ENCODE measurements at regions not wholly inside any gene's neighbourhood (a gene's known extent, or its start where the extent isn't known, plus 50 kb on each side); places are given as distances from the start of the nearest gene placed in this dataset.
A peak's percentile ranks its signal among the peaks of the same experiment; 100 is the strongest.
"Not testable (repeated sequence)": the region's sequence is repeated elsewhere in the genome, so short reads cannot be mapped to it uniquely, and the experiment has no call there.

DNA sequence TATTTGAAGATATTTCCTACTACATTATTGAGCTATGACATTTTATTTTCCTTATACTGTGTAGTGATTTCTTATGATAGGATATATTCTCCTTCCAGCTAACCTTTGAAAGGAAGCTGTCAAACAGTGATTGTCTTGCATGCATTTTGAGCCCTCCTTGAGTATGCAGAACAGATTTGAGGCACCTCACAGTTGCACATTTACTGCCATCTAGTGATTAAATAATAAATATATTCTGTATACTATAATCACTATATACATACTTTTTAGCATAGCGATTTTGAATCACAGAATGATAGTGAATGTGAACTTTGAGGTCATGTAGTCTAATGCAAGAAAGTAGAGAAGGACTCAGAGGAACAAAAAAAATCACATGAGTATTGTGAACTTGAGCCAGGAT is 268.4 kb upstream of the CDH19 start:
- peak; percentile 9 for DNase-seq (ENCODE audit: low spot score)

DNA sequence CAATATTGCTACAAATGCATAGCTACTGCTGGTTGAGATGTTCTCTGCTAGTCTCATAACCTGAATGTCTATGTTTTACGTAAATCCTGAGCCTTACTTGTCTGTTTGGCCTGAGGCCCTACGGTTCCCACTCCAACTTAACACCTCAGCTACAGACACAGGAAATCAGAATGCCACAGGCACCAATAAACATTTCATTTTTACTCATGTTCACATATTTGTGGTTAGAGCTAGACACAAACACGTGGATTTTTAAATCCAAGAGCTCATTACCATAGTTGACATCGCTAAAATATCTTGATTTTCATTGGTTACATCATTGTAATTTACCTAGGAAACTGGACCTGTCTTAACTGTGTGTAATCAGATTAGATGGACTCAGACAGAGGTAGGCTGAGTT is 263.8 kb upstream of the CDH19 start:
- no peak for DNase-seq (ENCODE audit: low spot score)

DNA sequence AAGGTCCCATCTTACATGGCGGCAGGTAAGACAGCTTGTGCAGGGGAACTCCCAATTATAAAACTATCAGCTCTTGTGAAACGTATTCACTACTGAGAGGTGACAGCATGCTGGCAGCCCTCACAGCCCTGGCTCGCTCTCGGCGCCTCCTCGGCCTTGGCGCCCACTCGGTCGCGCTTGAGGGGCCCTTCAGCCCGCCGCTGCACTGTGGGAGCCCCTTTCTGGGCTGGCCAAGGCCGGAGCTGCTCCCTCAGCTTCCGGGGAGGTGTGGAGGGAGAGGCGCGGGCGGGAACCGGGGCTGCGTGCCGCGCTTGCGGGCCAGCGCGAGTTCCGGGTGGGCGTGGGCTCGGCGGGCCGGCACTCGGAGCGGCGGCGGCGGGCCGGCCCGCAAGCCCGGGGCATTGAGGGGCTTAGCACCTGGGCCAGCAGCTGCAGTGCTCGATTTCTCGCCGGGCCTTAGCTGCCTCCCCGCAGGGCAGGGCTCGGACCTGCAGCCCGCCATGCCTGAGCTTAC is 262.6 kb upstream of the CDH19 start:
- DNase-seq (ENCODE audit: low spot score): not testable (repeated sequence)

DNA sequence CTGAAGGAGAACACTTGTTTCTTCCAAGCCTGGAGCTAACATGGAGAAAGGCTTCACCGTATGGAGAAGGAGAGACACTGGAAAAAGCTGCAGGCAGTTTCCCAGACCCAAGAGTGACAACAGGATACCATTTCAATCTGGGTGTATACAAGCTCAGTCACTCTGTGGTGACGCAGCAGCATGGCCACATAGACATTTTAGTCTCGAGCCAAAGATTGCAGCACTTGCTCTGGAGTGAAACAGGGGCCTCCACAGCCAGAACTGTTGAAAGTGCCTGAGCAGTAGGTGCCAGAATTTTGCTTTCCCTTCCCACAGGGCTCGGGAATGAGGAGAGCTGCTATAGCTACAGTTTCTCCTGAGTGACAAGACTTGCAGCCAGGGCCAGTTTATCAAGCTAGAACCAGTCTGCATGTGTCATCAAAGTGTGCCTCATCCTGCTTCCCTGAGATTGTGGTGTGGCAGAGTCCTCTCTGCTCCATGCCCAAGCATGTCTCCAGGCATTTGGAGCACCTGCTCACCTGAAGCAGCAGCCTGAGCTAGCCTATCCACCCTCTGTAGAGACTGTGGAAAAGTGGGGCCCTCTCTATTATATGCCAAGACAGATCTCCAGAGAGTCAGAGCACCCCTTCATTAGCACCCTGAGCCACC is 234.6 kb upstream of the CDH19 start:
- no peak for DNase-seq (ENCODE audit: low spot score)

DNA sequence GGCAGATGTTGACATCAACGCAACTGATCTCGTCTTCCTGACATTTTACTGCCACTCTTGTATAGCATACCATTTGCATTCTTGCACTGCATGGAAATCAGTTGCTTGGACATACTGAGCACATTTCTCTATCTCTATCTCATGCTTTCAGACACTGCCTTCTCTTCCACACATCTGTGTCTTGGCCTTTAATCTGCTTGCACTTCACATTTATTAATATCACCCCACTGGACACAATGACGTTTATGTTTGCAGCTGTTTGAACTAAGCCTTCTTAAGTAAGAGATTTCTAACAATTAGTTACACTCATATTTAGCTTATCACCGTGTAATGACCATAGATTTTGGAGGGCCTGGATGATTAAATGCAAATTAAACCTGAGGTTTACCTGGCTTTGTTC is 229.8 kb upstream of the CDH19 start:
- no peak for DNase-seq (ENCODE audit: low spot score)

DNA sequence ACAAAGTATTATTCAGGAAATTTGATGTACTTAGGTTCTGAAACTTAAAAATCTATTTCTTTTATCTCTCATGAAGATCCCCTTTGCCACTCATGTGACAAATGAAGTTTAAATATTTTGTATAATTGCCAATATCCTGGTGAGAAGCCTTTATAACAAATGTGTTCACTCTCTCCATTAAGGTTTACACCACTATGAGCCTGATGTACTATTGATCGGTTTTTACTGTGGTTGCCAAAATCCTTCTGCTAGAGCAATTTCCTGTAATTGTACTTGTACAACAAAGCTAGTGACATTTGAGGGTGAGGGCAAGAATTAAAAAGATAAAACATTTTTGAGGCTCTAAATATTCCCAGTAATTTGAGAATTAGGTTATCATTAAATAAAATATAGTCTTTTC is 222.3 kb upstream of the CDH19 start:
- DNase-seq (ENCODE audit: low spot score): no peak

DNA sequence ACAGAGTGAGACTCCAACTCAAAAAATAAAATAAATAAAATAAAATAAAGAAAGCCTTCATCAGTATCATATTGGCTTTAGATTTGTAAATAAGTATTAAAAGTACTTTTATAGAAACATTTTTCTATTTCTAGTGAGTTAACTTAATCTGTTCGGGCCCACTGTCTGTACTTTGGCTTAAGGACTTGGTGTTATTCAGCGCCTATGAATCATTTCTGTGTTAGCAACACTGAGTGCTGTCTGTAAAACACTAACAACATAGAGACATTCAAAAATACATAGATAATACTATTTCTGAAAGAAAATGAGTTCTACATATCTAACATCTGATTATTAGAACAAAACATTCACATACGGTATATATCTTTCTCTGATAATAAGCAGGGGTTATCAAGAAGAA is 221.5 kb upstream of the CDH19 start:
- DNase-seq (ENCODE audit: low spot score): no peak

DNA sequence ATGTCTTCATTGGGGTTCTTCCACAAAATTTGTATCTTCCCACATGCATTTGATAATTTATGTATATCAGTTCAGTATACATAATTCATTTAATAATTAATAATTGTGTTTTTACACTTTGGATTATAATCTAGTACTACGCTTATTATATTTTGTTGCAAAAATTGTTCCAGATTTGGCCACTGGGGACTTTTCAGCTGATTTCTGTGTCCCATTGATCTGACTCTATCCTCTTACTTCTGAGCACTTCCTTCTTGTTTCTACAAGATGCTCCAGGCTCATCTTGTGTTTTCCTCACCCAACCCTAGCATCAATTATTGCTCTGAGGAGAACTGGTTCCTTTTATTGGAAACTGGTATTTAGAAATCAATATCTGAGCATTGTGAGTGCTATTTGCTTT is 215.3 kb upstream of the CDH19 start:
- no peak for DNase-seq (ENCODE audit: low spot score)

DNA sequence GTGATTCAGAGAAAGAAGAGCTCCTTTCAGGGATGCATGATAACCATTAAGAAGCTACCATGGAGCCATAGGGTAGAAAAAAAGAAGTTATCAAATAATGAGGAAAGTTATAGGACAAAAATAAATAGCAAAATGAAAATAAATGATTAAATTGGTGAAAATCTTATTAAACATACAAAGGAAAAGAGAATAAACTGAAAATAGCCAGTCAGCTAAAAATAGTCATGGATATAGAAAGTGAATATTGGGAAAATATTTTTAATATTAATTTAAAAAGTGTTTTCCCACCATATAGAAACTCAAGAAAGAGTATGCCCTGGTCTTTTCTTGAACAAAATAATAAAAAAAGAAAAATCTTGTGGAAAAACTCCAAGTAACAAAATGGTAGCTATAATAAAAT is 209.2 kb upstream of the CDH19 start:
- no peak for DNase-seq (ENCODE audit: low spot score)

DNA sequence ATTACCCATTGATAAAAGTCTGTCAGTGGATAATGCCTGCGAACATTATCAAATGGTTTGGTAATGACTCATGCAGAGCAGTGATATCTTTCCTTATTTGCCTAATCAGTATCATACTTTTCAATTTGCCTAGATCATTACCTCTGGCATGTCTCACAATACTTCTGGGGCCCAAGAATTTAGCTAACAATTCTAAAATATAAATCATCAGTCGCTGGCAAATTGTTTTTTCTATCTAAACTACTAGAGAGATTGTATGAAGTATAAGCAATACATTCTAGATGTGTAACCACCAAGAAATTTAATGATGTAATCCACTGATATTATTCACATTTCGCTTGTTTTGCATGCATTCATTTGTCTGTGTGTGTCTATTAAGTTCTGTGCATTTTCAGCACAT is 191.2 kb upstream of the CDH19 start:
- no peak for DNase-seq (ENCODE audit: low spot score)

DNA sequence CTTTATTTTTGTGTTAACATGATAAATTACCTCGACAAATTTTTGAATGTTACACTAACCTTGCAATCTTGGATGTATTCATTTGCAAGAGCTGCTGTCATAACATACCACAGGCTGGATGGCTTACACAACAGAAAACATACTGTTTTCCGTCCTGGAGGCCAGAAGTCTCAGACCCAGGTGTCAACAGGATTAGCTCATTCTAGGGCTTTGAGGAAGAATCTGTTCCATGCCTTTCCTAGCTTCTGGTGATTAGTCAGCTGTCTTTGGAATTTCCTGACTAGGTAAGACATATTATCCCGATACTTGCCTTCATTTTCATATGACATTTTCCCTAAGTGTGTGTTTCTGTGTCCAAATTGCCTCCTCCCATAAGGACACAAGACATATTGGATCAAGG is 188.6 kb upstream of the CDH19 start:
- DNase-seq (ENCODE audit: low spot score): no peak

DNA sequence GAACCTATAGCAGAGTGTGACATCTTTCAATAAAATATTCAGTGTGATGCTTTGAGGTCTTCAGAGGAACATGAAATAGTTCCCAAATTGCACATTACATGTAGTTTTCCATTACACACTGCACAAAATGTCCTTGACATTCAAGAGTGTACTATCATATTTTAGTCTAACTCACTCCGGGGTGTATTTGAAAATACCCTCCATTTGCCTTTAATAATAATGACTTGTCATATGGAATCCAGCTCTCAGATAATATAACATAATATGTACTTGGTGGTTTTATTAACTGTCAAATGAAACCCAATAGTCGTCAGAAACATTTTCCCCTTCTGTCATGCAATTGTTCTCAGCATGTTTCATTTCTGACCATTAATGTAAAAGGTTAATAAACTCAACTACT is 176.7 kb upstream of the CDH19 start:
- DNase-seq (ENCODE audit: low spot score): no peak

DNA sequence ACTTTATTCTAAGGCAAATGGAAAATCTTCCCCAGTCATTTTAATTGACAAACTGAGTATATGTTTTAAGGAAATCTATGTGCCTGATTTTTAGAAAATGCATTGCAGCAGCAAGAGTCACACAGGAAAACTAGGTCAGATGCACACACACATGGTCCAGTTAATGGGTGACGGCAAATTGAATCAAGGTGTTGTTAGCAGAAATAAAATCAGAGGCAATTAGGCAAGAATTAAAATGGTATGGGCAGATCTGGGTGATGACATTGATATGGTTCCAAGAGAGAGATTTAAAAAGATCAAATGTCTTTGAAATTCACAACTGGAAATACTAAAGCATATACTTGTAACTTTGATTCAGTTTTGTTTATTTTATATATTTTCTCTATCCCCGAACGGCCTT is 174.2 kb upstream of the CDH19 start:
- DNase-seq (ENCODE audit: low spot score): no peak

DNA sequence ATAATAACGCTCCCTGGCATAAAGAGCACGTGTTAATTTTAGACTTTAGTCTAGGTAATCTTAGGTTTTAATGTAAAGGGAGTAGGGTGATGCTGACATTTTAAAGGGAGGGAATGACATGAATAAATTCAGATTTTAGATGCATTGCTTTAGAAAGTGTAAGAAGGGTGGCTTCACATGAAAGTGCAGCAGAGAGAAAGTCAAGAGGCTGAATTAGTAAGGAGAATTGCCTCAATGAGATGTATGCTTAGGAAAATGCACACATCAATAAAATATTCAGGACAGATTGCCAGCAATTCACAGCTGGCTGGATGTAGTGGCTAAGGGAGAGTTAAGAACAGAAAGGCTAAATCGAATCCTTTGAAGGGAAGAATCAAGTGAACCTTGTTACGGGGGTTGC is 165.5 kb upstream of the CDH19 start:
- DNase-seq (ENCODE audit: low spot score): no peak

DNA sequence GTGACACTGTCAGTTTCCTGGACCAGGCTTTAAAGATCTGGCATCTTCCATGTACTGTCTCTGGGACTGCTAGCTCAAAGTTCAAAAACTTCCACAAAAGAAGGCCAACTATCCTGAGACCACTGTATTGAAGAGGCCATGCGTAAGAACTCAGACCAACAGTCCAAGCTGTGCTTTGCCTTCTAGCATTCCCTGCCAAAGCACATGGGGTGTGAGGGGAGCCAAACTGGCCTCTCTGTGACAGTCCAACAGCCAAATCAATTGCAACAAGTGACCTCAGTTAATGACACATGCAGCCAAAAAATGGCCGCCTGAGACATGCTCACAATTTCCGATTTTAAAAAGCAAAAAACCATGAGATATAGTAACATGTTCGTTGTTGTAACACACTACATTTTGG is 160.3 kb upstream of the CDH19 start:
- DNase-seq (ENCODE audit: low spot score): no peak

DNA sequence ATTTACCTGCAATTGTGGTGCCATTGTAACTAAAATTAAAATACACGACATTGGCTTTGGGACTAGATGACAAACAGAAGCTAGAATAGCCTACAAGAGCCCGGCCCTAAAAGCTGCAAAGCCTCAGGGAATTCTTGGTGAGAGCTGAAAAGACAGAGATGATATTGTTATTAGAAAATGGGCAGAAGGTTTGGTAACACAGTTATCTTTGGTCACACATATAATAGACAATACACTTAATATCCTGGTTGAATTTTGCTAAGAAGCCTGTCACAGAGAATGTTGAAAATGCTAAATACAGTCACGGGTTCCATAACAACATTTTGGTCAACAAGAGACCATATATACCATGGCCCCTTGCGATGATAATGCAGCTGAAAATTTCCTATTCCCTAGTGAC is 157.3 kb upstream of the CDH19 start:
- DNase-seq (ENCODE audit: low spot score): no peak

DNA sequence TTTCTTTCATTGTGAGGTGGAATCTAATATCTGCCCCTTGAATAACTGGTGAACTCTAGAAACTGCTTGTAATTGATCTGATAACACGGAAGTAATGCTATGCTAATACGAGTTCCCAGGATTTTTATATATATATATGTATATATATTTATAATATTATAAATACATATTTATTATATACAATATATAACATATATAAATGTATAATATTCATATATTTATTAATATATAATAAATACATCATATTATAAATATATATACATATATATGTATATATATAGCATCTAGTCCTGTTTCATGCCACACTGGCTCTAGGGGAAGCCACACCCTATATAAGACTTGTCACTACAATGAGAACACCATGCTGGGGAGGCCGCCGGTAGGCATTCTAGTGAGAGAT is 156.7 kb upstream of the CDH19 start:
- no peak for DNase-seq (ENCODE audit: low spot score)

DNA sequence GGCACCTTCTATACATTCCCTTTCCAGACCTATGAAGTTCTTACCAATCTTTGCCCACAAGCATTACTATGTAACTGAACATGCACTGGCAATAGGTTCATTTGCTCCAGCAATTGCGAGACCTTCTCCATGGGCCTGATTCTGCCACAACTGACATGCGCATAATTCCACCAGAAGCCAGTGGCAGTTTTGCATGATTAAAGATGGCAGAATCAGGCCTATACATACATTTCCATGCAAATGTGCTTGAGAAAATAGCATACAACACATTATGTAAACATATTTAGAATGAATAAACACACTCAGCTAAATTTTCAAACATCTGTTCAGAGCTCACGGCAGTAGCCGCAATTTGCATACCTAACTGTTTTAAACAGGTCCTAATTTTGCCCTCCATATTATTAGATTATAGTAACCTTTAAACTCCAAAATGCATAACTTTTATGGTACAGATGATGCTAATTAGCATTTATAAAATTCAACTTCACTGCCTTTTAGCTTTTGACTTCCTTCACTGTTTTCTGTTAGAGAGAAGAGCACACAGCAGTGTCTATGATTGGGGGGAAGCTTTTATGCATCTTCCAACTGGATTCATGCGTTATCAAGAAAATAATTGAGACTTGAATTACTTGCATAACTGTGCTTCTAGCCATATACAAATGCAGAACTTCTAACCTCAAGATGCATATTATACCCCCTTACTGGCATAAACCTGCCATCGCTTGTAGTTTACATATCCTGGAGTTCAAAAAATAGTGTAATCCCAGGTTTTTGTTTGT is 155.3 kb upstream of the CDH19 start:
- DNase-seq (ENCODE audit: low spot score): no peak

DNA sequence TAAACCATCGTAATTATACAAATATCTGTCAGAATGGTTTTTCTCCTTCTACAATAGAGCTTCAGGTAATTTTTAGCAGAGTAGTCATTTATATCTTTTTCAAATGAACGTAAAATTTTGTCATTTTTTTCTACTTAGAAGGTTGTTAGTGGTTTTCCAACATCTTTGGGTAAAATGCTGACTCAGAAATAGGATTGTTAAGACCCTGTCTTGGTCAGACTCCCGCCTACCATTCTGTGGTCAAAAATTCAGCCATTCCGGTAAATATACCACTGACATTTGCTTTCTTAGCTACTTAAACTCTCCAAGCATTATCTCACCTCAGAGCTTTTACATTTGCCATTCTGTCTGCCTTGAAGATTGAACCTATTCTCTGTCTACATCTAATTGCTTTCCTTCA is 154.1 kb upstream of the CDH19 start:
- DNase-seq (ENCODE audit: low spot score): no peak

DNA sequence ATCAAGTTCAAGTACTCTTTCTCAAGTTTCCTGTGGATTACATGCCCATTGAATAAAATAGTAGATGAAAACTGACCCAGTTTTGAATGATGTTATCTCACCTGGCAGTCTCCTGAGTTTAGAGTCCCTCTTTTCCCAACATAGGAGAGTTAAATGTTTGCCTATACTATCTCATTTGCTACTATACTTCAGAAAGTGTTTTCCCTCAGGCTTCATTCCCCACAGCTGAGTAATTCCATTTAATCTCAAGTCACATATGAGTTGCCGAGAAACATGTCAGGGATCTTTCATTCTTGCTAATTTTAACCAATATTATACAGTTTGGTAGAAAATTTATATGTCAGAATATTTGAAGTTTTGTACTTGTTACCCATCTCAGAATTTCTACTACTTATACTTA is 150.4 kb upstream of the CDH19 start:
- DNase-seq (ENCODE audit: low spot score): no peak

DNA sequence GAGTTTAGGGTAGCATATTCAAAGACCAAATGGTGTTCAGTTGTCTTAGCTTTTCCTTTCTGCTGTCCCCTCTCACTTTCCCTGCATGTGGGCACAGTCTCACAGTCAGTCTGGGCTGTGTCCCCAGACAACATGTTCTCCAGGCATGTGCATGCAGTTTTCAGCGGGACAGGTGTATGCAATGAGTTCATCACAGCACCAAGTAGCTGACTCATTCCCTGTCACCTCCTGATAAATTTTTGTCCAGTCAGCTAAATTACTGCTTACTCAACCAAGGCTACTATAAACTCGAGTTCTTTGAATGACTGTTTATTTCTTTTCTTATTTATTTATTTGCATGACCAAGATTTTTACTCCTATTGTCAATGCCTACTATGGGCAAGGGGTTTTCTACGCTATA is 148.8 kb upstream of the CDH19 start:
- no peak for DNase-seq (ENCODE audit: low spot score)

DNA sequence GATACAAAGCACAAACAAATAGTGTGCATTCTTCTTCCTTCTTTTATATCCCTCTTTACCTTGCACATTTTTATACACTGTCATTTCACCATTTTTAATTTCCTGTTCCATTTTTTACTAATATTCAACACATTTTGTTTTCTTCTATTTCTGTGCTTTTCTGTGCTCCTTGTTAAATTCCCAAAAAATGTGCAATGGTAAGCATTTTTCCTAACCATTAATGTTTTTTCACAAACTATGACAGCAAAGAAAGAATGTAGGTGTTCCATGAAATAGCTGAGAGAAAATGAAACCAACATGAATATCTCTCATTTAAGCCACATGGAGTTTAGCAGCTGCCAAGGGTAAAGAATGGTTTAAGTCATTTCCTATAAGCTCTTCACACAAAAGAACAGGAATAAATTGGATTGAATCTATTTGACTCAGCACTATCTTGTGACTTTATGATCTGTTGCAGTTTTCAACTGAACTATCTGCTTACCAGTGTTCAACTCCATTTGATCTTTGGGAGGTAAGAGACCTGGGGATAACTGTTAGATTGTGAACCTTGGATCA is 145.7 kb upstream of the CDH19 start:
- no peak for DNase-seq (ENCODE audit: low spot score)

DNA sequence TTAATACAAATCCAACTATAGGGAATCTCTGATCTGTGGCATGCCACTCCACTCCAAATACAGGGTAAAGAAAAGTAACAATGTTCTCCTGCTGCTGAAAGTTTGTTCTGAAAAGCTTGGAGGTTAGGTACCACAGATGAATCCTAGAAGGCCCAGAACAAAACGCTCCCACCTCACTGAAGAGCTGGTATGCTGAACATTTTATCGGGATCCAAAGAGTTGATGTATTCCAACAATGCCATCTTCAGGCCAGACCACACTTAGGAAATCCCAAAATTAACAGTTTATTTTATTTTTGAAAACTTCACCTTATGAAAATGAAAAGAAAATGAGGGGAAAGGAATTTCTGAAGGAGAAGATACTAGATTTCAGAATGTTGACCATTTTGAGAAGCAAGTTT is 145.1 kb upstream of the CDH19 start:
- DNase-seq (ENCODE audit: low spot score): peak; percentile 63

DNA sequence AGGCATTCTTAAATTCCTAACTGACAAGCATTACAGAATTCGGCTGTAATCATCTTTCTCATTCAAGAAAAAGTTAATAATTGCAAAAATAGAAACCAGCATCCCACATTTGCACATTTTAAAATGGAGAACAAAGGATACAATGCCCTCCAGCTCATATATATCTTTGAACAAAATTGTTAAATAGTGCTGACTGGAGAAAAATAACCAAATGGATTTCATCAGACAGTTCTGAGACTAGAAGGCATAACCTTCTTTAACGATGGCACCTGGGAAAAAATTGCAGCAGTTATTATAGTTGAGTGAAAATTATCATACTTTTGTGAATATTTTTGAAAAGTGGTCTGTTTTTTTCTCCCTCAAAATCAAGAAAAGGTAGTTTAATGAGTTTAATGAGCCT is 138.9 kb upstream of the CDH19 start:
- DNase-seq (ENCODE audit: low spot score): no peak

Data from putamen (tissue), 1 donor.